OCI-LY3 (cell line): ENCODE measurements at regions not wholly inside any gene's neighbourhood (a gene's known extent, or its start where the extent isn't known, plus 50 kb on each side); places are given as distances from the start of the nearest gene placed in this dataset.

Experiments used
- EZH2phosphoT487 ChIP-seq: fragments of 200-600 bp; shearing (Covaris generic); IDR thresholded peaks from 2 replicates; pipeline ENCODE4 v1.6.1; 2018; ENCODE audit warnings: antibody characterized with exemption, mixed run types, low read depth
- TF ChIP-seq, protein P1 (sequence below): fragments of 200-600, 300-600 bp; sonication (generic); IDR thresholded peaks from 2 replicates; pipeline ENCODE4 v1.5.1; 2014; ENCODE audit warnings: antibody characterized with exemption, low read length, low read depth

- TF ChIP-seq, protein P1, sequence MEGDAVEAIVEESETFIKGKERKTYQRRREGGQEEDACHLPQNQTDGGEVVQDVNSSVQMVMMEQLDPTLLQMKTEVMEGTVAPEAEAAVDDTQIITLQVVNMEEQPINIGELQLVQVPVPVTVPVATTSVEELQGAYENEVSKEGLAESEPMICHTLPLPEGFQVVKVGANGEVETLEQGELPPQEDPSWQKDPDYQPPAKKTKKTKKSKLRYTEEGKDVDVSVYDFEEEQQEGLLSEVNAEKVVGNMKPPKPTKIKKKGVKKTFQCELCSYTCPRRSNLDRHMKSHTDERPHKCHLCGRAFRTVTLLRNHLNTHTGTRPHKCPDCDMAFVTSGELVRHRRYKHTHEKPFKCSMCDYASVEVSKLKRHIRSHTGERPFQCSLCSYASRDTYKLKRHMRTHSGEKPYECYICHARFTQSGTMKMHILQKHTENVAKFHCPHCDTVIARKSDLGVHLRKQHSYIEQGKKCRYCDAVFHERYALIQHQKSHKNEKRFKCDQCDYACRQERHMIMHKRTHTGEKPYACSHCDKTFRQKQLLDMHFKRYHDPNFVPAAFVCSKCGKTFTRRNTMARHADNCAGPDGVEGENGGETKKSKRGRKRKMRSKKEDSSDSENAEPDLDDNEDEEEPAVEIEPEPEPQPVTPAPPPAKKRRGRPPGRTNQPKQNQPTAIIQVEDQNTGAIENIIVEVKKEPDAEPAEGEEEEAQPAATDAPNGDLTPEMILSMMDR, result no peak
- TF ChIP-seq EZH2phosphoT487, result no peak
These were observed 292.4 kb upstream of the PWP1 start for GRCh38 chr12:107393043-107393717.
